ENCODE measurements at regions not wholly inside any gene's neighbourhood (a gene's known extent, or its start where the extent isn't known, plus 50 kb on each side); places are given as distances from the start of the nearest gene placed in this dataset.
"Not testable (repeated sequence)": the region's sequence is repeated elsewhere in the genome, so short reads cannot be mapped to it uniquely, and the experiment has no call there.

DNA sequence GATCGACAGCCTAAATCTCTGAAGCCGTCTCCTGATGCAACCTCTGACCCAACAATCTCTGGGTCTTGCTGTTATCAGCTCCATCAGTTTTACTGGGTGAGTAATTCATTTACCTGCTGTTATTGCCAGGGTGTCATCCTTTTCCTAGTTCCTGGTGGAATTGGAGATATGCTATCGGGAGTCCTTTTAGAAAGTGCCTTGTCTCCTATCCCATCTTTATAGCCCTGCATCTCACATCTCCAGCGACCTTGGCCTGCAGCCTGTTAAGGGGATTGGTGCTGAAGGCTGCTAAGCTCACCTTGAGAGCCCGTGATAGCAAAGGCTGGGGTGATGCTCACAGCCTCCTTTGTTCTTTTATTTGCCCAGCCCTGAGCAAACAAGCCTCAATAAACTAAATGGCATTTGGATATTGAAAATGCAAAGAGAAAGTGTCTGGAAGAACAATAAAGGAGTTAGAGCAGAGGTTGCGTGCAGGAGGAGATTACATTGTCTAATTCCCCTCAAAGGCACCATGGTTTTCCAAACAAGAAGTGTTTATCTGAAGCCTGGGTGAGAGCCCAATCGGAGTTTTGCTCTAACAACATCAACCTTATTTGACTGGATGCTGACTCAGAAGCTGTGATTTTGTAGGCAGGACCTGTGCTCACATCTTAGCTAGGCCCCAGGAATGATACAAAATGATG, 101.8 kb downstream of the RPLP1 start:
- no peak for DNase-seq (ENCODE audit: low read depth)

GRCh38 chr15:69555080-69555479, 102.5 kb downstream of the RPLP1 start:
- DNase-seq (ENCODE audit: low read depth): no peak

- no peak for DNase-seq (ENCODE audit: low read depth)
These were observed 103.7 kb downstream of the RPLP1 start for GRCh38 chr15:69556344-69556743.

GRCh38 chr15:69557020-69557706, 104.5 kb downstream of the RPLP1 start:
- DNase-seq (ENCODE audit: low read depth): no peak

- no peak for DNase-seq (ENCODE audit: low read depth)
These were observed 105.2 kb downstream of the RPLP1 start for GRCh38 chr15:69557707-69558409.

- DNase-seq (ENCODE audit: low read depth): no peak
These were observed 107.0 kb downstream of the RPLP1 start for GRCh38 chr15:69559440-69560190.

GRCh38 chr15:69561071-69561784, 108.6 kb downstream of the RPLP1 start:
- DNase-seq (ENCODE audit: low read depth): no peak

- no peak for DNase-seq (ENCODE audit: low read depth)
These were observed 109.5 kb downstream of the RPLP1 start for GRCh38 chr15:69562116-69562515.

- DNase-seq (ENCODE audit: low read depth): no peak
These were observed 109.9 kb downstream of the RPLP1 start for GRCh38 chr15:69562564-69562963.

GRCh38 chr15:69565066-69565655, 112.5 kb downstream of the RPLP1 start:
- no peak for DNase-seq (ENCODE audit: low read depth)

DNA sequence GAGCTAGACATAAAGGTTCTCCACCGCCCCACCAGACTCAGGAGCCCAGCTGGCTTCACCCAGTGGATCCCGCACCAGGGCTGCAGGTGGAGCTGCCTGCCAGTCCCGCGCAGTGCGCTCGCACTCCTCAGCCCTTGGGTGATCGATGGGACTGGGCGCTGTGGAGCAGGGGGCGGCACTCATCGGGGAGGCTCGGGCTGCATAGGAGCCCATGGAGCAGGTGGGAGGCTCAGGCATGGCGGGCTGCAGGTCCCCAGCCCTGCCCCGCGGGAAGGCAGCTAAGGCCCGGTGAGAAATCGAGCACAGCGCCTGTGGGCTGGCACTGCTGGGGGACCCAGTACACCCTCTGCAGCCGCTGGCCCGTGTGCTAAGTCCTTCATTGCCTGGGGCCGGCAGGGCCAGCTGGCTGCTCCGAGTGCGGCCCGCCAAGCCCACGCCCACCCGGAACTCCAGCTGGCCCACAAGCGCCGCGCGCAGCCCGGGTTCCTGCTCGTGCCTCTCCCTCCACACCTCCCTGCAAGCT, 114.7 kb downstream of the RPLP1 start:
- not testable (repeated sequence) for DNase-seq (ENCODE audit: low read depth)

GRCh38 chr15:69568173-69569009, 115.8 kb downstream of the RPLP1 start:
- no peak for DNase-seq (ENCODE audit: low read depth)

DNA sequence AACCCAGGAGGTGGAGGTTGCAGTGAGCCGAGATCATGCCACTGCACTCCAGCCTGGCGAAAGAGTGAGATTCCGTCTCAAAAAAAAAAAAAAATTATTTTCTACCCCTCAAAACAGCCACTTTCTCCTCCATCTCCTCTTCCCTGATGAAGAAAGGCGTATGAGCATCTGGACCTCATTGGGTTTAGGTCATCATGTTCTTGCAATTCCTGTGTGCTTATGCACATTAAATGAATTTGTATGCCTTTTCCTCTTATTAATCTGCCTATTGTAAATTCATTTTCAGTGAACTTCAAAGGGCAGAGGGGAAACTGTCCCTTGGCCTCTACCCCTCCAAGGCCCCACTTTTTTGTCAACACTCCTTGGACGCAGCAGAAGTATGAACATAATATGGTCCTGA, 117.8 kb downstream of the RPLP1 start:
- no peak for DNase-seq (ENCODE audit: low read depth)

- no peak for DNase-seq (ENCODE audit: low read depth)
These were observed 118.4 kb downstream of the RPLP1 start for GRCh38 chr15:69570997-69571396.

DNA sequence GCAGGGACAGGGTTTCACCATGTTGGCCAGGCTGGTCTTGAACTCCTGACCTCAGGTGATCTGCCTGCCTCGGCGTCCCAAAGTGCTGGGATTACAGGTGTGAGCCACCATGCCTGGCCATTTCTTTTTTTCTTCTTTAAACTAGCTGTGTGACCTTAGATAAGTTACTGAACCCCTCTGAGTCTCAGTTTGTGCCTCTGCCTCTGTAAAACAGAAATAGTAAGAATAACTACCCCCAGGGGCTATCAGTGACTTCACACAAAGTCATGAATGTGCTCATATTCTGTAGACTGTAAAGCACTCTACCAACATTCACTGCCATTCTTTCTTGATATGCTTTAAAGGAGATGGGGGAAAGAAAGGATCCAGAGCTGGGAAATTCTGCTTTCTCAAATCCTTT, 120.7 kb downstream of the RPLP1 start:
- DNase-seq (ENCODE audit: low read depth): not testable (repeated sequence)

- peak; percentile 59 for DNase-seq (ENCODE audit: low read depth)
These were observed 121.3 kb downstream of the RPLP1 start for GRCh38 chr15:69573815-69574475.

GRCh38 chr15:69574506-69574905, 121.9 kb downstream of the RPLP1 start:
- DNase-seq (ENCODE audit: low read depth): no peak

DNA sequence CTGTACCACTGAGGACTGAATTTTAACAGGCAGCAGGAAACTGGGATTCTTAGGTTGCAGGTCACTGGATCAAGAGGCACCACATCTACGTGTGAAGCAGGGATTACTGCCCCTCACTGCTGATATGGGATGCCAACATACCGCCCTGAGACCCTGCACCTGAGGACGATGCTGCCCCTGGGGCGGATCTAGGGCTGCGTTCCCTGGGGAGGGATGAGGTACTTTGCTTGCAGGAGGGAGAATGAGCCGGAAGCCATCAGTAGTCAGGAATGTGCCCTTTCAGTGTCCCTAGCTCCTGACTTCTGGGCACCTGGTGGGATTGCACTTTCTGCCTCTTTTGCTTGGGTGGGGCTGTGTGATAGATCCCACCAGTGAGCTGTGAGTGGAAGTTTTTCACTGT, 122.8 kb downstream of the RPLP1 start:
- no peak for DNase-seq (ENCODE audit: low read depth)

DNA sequence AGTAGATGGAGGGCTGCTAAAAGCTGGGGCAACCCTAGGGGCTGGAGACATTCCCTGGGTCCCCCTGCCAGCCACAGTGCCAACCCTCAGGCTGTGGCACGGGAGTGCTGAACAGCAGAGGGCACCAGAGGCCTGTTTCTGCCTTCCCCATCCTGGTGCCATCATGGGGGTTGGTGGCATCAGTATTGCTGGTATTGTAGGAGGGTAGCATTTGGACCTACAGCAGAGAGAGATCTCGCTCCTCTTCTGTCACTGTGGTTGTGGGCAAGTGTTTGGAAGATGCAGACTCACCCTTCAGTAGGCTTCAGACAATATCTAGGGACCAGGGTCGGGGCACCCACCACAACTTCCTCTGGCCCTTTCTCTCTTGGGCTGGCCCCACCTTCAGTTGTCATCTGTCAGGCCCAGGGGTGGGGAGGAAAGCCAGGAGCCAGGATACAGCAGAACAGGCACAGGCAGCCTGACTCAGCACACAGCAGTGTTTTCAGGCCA, 123.5 kb downstream of the RPLP1 start:
- peak; percentile 59 for DNase-seq (ENCODE audit: low read depth)

All from stimulated activated CD4-positive, alpha-beta T cell treated with anti-CD3 and anti-CD28 coated beads, Interleukin-2, amount 100 ng/mL, for 4 hours (primary cell).